ENCODE measurements at regions not wholly inside any gene's neighbourhood (a gene's known extent, or its start where the extent isn't known, plus 50 kb on each side); places are given as distances from the start of the nearest gene placed in this dataset.

GRCh38 chr1:198909973-198910372 lies 271.1 kb downstream of the PTPRC start:
- intact Hi-C loops (cut with micrococcal nuclease; ENCODE audit: unreplicated experiment) (no loop called here), in situ Hi-C loops (cut with MboI) (no loop called here)
- BruUV-seq (replicated peaks): no TSS peak
- Histone ChIP-seq H3K4me2 (ENCODE audit: control insufficient read depth, insufficient read depth) (no peak overlapping the region), H3K4me1 (ENCODE audit: control insufficient read depth, insufficient read depth, low read length) (peaks cover 2% of the 10 kb centered on the region; the same call in 1 of the 2 replicates), H2AFZ (ENCODE audit: control insufficient read depth, low read depth, low read length) (no peak overlapping the region), H3K79me2 (ENCODE audit: control insufficient read depth, insufficient read depth, low read length) (no peaks in the 10 kb centered on the region; the same call in 1 of the 2 replicates), H3K27me3 (replicated peaks in 1 of 2; ENCODE audit: control insufficient read depth in 2 of 2, insufficient read depth in 2 of 2, low read length in 1 of 2) (no peaks in the 10 kb centered on the region), H3K36me3 (ENCODE audit: control insufficient read depth in 2 of 2, insufficient read depth in 2 of 2, low read length in 1 of 2) (no peaks in the 10 kb centered on the region), H3K9ac (ENCODE audit: control insufficient read depth, insufficient read depth, low read length) (no peak overlapping the region), H3K27ac (ENCODE audit: control insufficient read depth, insufficient read depth) (no peak overlapping the region), H3K4me3 (no peak overlapping the region), H3K9me3 (replicated peaks; ENCODE audit: control insufficient read depth, insufficient read depth, low read length) (no peaks in the 10 kb centered on the region; the same call in 2 of the 3 replicates), H4K20me1 (ENCODE audit: control insufficient read depth, insufficient read depth) (no peaks in the 10 kb centered on the region)
- 97% methylated on average over 2 of the region's 2 CpGs for WGBS (ENCODE audit: insufficient coverage, insufficient replicate concordance, low lambda C conversion rate, missing lambda C conversion rate)
- POLR2A ChIA-PET: interaction anchor here (0.6 to 1.5 kb wide), 2 partner anchors 10 to 86 kb away, joined by 5 to 6 read pairs; no protein-coding TSS in a partner anchor
- ATAC-seq (no peak), FAIRE-seq (no peak), DNase-seq (ENCODE audit: low read depth, low spot score) (no peak)
- SMC1A ChIA-PET (ENCODE audit: uncharacterized antibody, unreplicated experiment): interaction anchor here (1.5 to 4.4 kb wide), 2 partner anchors 10 to 242 kb away, joined by 4 to 40 read pairs; no protein-coding TSS in a partner anchor
- TF ChIP-seq BHLHE40 (IDR thresholded peaks at IDR 0.05; ENCODE audit: borderline replicate concordance in 1 of 2, low read depth in 2 of 2, low read length in 1 of 2) (no peak), CBX3 (IDR thresholded peaks at IDR 0.05; ENCODE audit: borderline replicate concordance, low read depth) (no peak), YY1 (IDR thresholded peaks at IDR 0.05; ENCODE audit: low read depth, low read length) (no peak), GABPA (IDR thresholded peaks at IDR 0.05; ENCODE audit: low read depth) (no peak)
- RAD21 ChIA-PET (ENCODE audit: unreplicated experiment): no interaction called here
- CTCF ChIA-PET: interaction anchor here (1.3 kb wide), 1 partner anchor 8 kb away, joined by 3 read pairs; no protein-coding TSS in a partner anchor

DNA sequence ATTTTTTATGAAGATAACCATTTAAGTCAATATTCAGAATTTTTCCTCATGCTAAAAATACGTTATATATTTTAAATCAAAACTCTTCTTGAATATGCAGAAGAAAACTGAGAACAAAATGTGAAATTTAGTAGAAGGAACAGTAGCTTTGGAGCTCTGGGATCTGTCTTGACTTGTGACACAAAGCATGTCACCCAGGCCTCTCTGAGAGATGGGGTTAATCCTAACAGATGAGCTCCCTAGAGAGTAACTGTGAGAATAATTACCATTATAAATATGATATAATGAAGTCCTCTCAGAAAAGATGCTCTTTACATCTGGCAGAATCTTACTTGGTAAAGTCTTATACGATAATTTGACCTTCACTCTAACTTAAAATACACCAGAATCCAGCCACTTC lies 272.0 kb downstream of the PTPRC start:
- RAD21 ChIA-PET (ENCODE audit: unreplicated experiment): interaction anchor here (0.7 kb wide), 1 partner anchor 332 kb away, joined by 3 read pairs; no protein-coding TSS in a partner anchor

More for the DNA sequence above, 272.0 kb downstream of the PTPRC start:
- Histone ChIP-seq H3K4me2 (ENCODE audit: control insufficient read depth, insufficient read depth) (no peak overlapping the region), H3K4me1 (ENCODE audit: control insufficient read depth, insufficient read depth, low read length) (peaks cover 2% of the 10 kb centered on the region; the same call in 1 of the 2 replicates), H3K79me2 (ENCODE audit: control insufficient read depth, insufficient read depth, low read length) (no peaks in the 10 kb centered on the region; the same call in 1 of the 2 replicates), H3K9ac (ENCODE audit: control insufficient read depth, insufficient read depth, low read length) (no peak overlapping the region), H4K20me1 (ENCODE audit: control insufficient read depth, insufficient read depth) (no peaks in the 10 kb centered on the region), H2AFZ (ENCODE audit: control insufficient read depth, low read depth, low read length) (no peak overlapping the region), H3K9me3 (replicated peaks; ENCODE audit: control insufficient read depth, insufficient read depth, low read length) (no peaks in the 10 kb centered on the region; the same call in 2 of the 3 replicates), H3K27me3 (replicated peaks in 1 of 2; ENCODE audit: control insufficient read depth in 2 of 2, insufficient read depth in 2 of 2, low read length in 1 of 2) (no peaks in the 10 kb centered on the region), H3K36me3 (ENCODE audit: control insufficient read depth in 2 of 2, insufficient read depth in 2 of 2, low read length in 1 of 2) (no peaks in the 10 kb centered on the region), H3K4me3 (no peak overlapping the region), H3K27ac (ENCODE audit: control insufficient read depth, insufficient read depth) (no peak overlapping the region)
- POLR2A ChIA-PET: interaction anchor here (0.6 to 1.5 kb wide), 3 partner anchors 9 to 241 kb away, joined by 3 to 8 read pairs (median 5); no protein-coding TSS in a partner anchor
- no TSS peak for BruUV-seq (replicated peaks)
- 27% methylated on average over 2 of the region's 2 CpGs for WGBS (ENCODE audit: insufficient coverage, insufficient replicate concordance, low lambda C conversion rate, missing lambda C conversion rate)
- SMC1A ChIA-PET (ENCODE audit: uncharacterized antibody, unreplicated experiment): interaction anchor here (0.9 to 1.3 kb wide), 3 partner anchors 8 to 16 kb away, joined by 3 read pairs; no protein-coding TSS in a partner anchor
- in situ Hi-C loops (cut with MboI): no loop called here
- no peak for FAIRE-seq
- peak; percentile 22; the same call in 1 of the 3 replicates for ATAC-seq
- CTCF ChIA-PET: interaction anchor here (1.2 kb wide), 1 partner anchor 202 kb away, joined by 4 read pairs; no protein-coding TSS in a partner anchor
- TF ChIP-seq SRF (IDR thresholded peaks at IDR 0.05; ENCODE audit: low read depth in 2 of 2, low read length in 2 of 2) (no peak), SIX5 (IDR thresholded peaks at IDR 0.05; ENCODE audit: low read depth, low read length, severe bottlenecking) (no peak), ZNF274 (IDR thresholded peaks at IDR 0.05; ENCODE audit: insufficient read depth, insufficient read length) (no peak), SUZ12 (IDR thresholded peaks at IDR 0.05; ENCODE audit: unreplicated experiment) (no peak), EP300 (IDR thresholded peaks at IDR 0.05; ENCODE audit: borderline replicate concordance in 1 of 2, control insufficient read depth in 1 of 2, low read depth in 2 of 2, low read length in 2 of 2) (no peak), GATAD2B (conservative IDR thresholded peaks at IDR 0.05; ENCODE audit: low read depth) (no peak), YY1 (IDR thresholded peaks at IDR 0.05; ENCODE audit: low read depth, low read length) (no peak), TCF7 (IDR thresholded peaks at IDR 0.05; ENCODE audit: borderline replicate concordance) (no peak), GABPA (IDR thresholded peaks at IDR 0.05; ENCODE audit: low read depth) (no peak)
- TF ChIP-seq, protein P1, sequence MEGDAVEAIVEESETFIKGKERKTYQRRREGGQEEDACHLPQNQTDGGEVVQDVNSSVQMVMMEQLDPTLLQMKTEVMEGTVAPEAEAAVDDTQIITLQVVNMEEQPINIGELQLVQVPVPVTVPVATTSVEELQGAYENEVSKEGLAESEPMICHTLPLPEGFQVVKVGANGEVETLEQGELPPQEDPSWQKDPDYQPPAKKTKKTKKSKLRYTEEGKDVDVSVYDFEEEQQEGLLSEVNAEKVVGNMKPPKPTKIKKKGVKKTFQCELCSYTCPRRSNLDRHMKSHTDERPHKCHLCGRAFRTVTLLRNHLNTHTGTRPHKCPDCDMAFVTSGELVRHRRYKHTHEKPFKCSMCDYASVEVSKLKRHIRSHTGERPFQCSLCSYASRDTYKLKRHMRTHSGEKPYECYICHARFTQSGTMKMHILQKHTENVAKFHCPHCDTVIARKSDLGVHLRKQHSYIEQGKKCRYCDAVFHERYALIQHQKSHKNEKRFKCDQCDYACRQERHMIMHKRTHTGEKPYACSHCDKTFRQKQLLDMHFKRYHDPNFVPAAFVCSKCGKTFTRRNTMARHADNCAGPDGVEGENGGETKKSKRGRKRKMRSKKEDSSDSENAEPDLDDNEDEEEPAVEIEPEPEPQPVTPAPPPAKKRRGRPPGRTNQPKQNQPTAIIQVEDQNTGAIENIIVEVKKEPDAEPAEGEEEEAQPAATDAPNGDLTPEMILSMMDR (IDR thresholded peaks at IDR 0.05 in 2 of 3, conservative IDR thresholded peaks at IDR 0.05 in 1 of 3; ENCODE audit: control insufficient read depth in 2 of 3, extremely low read depth in 1 of 3, insufficient read depth in 1 of 3, low read depth in 3 of 3, low read length in 3 of 3): no peak
- intact Hi-C loops (cut with micrococcal nuclease; ENCODE audit: unreplicated experiment): no loop called here
- DNase-seq (ENCODE audit: low read depth, low spot score): no peak
